DOHH2 (cell line): ENCODE measurements at regions not wholly inside any gene's neighbourhood (a gene's known extent, or its start where the extent isn't known, plus 50 kb on each side); places are given as distances from the start of the nearest gene placed in this dataset.
"Not testable (repeated sequence)": the region's sequence is repeated elsewhere in the genome, so short reads cannot be mapped to it uniquely, and the experiment has no call there.

ENCODE experiments used
- EZH2phosphoT487 ChIP-seq: fragments of 200-600 bp; sonication (generic); IDR thresholded peaks from 2 replicates; pipeline ENCODE4 v1.6.1; 2017; ENCODE audit warnings: borderline replicate concordance, mild to moderate bottlenecking, antibody characterized with exemption, low read length, moderate library complexity, mixed read lengths
- TF ChIP-seq, protein P1 (sequence below): fragments of 200-600 bp; sonication (generic); IDR thresholded peaks from one replicate; pipeline ENCODE4 v1.5.1; 2014; ENCODE audit warnings: antibody characterized with exemption, mild to moderate bottlenecking, low read depth, low read length; ENCODE audit not compliant: poor library complexity, severe bottlenecking

GRCh38 chr10:22119575-22119974 lies 98.2 kb downstream of the EBLN1 start:
- TF ChIP-seq, protein P1, sequence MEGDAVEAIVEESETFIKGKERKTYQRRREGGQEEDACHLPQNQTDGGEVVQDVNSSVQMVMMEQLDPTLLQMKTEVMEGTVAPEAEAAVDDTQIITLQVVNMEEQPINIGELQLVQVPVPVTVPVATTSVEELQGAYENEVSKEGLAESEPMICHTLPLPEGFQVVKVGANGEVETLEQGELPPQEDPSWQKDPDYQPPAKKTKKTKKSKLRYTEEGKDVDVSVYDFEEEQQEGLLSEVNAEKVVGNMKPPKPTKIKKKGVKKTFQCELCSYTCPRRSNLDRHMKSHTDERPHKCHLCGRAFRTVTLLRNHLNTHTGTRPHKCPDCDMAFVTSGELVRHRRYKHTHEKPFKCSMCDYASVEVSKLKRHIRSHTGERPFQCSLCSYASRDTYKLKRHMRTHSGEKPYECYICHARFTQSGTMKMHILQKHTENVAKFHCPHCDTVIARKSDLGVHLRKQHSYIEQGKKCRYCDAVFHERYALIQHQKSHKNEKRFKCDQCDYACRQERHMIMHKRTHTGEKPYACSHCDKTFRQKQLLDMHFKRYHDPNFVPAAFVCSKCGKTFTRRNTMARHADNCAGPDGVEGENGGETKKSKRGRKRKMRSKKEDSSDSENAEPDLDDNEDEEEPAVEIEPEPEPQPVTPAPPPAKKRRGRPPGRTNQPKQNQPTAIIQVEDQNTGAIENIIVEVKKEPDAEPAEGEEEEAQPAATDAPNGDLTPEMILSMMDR, result not testable (repeated sequence)
- TF ChIP-seq EZH2phosphoT487, result not testable (repeated sequence)
